HG03060 (cell line): ENCODE measurements at regions not wholly inside any gene's neighbourhood (a gene's known extent, or its start where the extent isn't known, plus 50 kb on each side); places are given as distances from the start of the nearest gene placed in this dataset.
"Not testable (repeated sequence)": the region's sequence is repeated elsewhere in the genome, so short reads cannot be mapped to it uniquely, and the experiment has no call there.

Experiments used
- ATAC-seq: cut with Tn5 transposase; IDR thresholded peaks from one replicate; pipeline ENCODE4 v1.9.1; 2021; ENCODE audit warnings: low read depth, moderate number of reproducible peaks; ENCODE audit not compliant: unreplicated experiment

GRCh38 chr2:234376229-234376628 lies 120.7 kb downstream of the ARL4C start:
- ATAC-seq, result no peak

GRCh38 chr2:234375176-234375880 lies 121.6 kb downstream of the ARL4C start:
- ATAC-seq, result no peak

- no peak for ATAC-seq
These were observed 122.1 kb downstream of the ARL4C start for GRCh38 chr2:234374736-234375135.

- no peak for ATAC-seq
These were observed 122.8 kb downstream of the ARL4C start for GRCh38 chr2:234374150-234374508.

GRCh38 chr2:234373481-234374149 lies 123.3 kb downstream of the ARL4C start:
- no peak for ATAC-seq

- no peak for ATAC-seq
These were observed 123.8 kb downstream of the ARL4C start for GRCh38 chr2:234373060-234373459.

- no peak for ATAC-seq
These were observed 124.4 kb downstream of the ARL4C start for GRCh38 chr2:234372506-234372905.

GRCh38 chr2:234368861-234369261 lies 128.0 kb downstream of the ARL4C start:
- no peak for ATAC-seq

- ATAC-seq, result no peak
These were observed 130.0 kb downstream of the ARL4C start for GRCh38 chr2:234366891-234367290.

- ATAC-seq, result no peak
These were observed 132.2 kb downstream of the ARL4C start for GRCh38 chr2:234364661-234365060.

- ATAC-seq, result no peak
These were observed 133.1 kb downstream of the ARL4C start for GRCh38 chr2:234363647-234364294.

- no peak for ATAC-seq
These were observed 133.8 kb downstream of the ARL4C start for GRCh38 chr2:234363011-234363487.

GRCh38 chr2:234360313-234360975 lies 136.4 kb downstream of the ARL4C start:
- not testable (repeated sequence) for ATAC-seq

- ATAC-seq, result no peak
These were observed 139.2 kb downstream of the ARL4C start for GRCh38 chr2:234357666-234358065.

- no peak for ATAC-seq
These were observed 141.0 kb downstream of the ARL4C start for GRCh38 chr2:234355808-234356365.

- ATAC-seq, result no peak
These were observed 141.7 kb downstream of the ARL4C start for GRCh38 chr2:234355021-234355720.

- no peak for ATAC-seq
These were observed 144.6 kb downstream of the ARL4C start for GRCh38 chr2:234352270-234352669.

- ATAC-seq, result not testable (repeated sequence)
These were observed 145.0 kb downstream of the ARL4C start for GRCh38 chr2:234351866-234352265.

- no peak for ATAC-seq
These were observed 148.8 kb downstream of the ARL4C start for GRCh38 chr2:234348081-234348480.

GRCh38 chr2:234345921-234346320 lies 151.0 kb downstream of the ARL4C start:
- ATAC-seq, result no peak
